GM21515 (cell line): ENCODE measurements at regions not wholly inside any gene's neighbourhood (a gene's known extent, or its start where the extent isn't known, plus 50 kb on each side); places are given as distances from the start of the nearest gene placed in this dataset.

Experiments used
- ATAC-seq: cut with Tn5 transposase; IDR thresholded peaks from one replicate; pipeline ENCODE4 v1.9.1; 2021; ENCODE audit not compliant: unreplicated experiment

GRCh38 chr6:71420693-71421328 is 132.2 kb downstream of the OGFRL1 start:
- no peak for ATAC-seq

GRCh38 chr6:71421611-71422010 is 133.0 kb downstream of the OGFRL1 start:
- ATAC-seq, result no peak

GRCh38 chr6:71430018-71430417 is 141.4 kb downstream of the OGFRL1 start:
- no peak for ATAC-seq

- no peak for ATAC-seq
Measured at GRCh38 chr6:71433441-71433840, 144.8 kb downstream of the OGFRL1 start.

GRCh38 chr6:71444222-71444621 is 155.6 kb downstream of the OGFRL1 start:
- ATAC-seq, result no peak

- no peak for ATAC-seq
Measured at GRCh38 chr6:71446057-71446456, 157.4 kb downstream of the OGFRL1 start.

GRCh38 chr6:71446470-71446869 is 157.9 kb downstream of the OGFRL1 start:
- ATAC-seq, result no peak

GRCh38 chr6:71452697-71453370 is 164.2 kb downstream of the OGFRL1 start:
- no peak for ATAC-seq

- no peak for ATAC-seq
Measured at GRCh38 chr6:71453371-71453706, 164.7 kb downstream of the OGFRL1 start.

GRCh38 chr6:71454056-71454455 is 165.4 kb downstream of the OGFRL1 start:
- ATAC-seq, result no peak

GRCh38 chr6:71457929-71458328 is 169.3 kb downstream of the OGFRL1 start:
- ATAC-seq, result no peak

GRCh38 chr6:71459162-71459561 is 170.6 kb downstream of the OGFRL1 start:
- ATAC-seq, result no peak

GRCh38 chr6:71460933-71461332 is 172.3 kb downstream of the OGFRL1 start:
- no peak for ATAC-seq

- no peak for ATAC-seq
Measured at GRCh38 chr6:71463061-71463460, 174.4 kb downstream of the OGFRL1 start.

- no peak for ATAC-seq
Measured at GRCh38 chr6:71465096-71465495, 176.5 kb downstream of the OGFRL1 start.

GRCh38 chr6:71466362-71466761 is 177.8 kb downstream of the OGFRL1 start:
- ATAC-seq, result no peak

- ATAC-seq, result no peak
Measured at GRCh38 chr6:71468038-71468437, 179.4 kb downstream of the OGFRL1 start.

- ATAC-seq, result no peak
Measured at GRCh38 chr6:71468841-71469700, 180.5 kb downstream of the OGFRL1 start.

- no peak for ATAC-seq
Measured at GRCh38 chr6:71471718-71472117, 183.1 kb downstream of the OGFRL1 start.

GRCh38 chr6:71473926-71474325 is 185.3 kb downstream of the OGFRL1 start:
- ATAC-seq, result no peak

GRCh38 chr6:71474942-71475341 is 186.3 kb downstream of the OGFRL1 start:
- no peak for ATAC-seq

- ATAC-seq, result no peak
Measured at GRCh38 chr6:71476371-71476770, 187.8 kb downstream of the OGFRL1 start.
